ENCODE measurements at regions not wholly inside any gene's neighbourhood (a gene's known extent, or its start where the extent isn't known, plus 50 kb on each side); places are given as distances from the start of the nearest gene placed in this dataset.

GRCh38 chr12:18992336-18992735, 137.2 kb upstream of the PLEKHA5 start:
- no peak for ATAC-seq
- TF ChIP-seq POU6F1 (CRISPR knock-in tag; IDR thresholded peaks at IDR 0.05; ENCODE audit: borderline replicate concordance, low read depth) (no peak), ARNTL (CRISPR knock-in tag; IDR thresholded peaks at IDR 0.05; ENCODE audit: borderline replicate concordance, low read depth) (no peak), TOX (CRISPR knock-in tag; IDR thresholded peaks at IDR 0.05; ENCODE audit: borderline replicate concordance) (no peak), CSDC2 (CRISPR knock-in tag; IDR thresholded peaks at IDR 0.05) (no peak), TCF4 (CRISPR knock-in tag; IDR thresholded peaks at IDR 0.05; ENCODE audit: borderline replicate concordance) (no peak), RARB (CRISPR knock-in tag; IDR thresholded peaks at IDR 0.05) (no peak)

GRCh38 chr12:18998343-18999261, 130.9 kb upstream of the PLEKHA5 start:
- ATAC-seq = peak; percentile 89
- TF ChIP-seq ZC3H10 (CRISPR knock-in tag; IDR thresholded peaks at IDR 0.05) = peak; percentile 65; the same call in 1 of the 2 replicates
- TF ChIP-seq ISL1 (CRISPR knock-in tag; IDR thresholded peaks at IDR 0.05) = peak; percentile 94
- TF ChIP-seq SNAI2 (CRISPR knock-in tag; IDR thresholded peaks at IDR 0.05) = 0 out of 2 replicates have a peak, but pooled peaks have one; percentile 39
- peak; percentile 54; the same call in 1 of the 2 replicates for TF ChIP-seq TCF4 (CRISPR knock-in tag; IDR thresholded peaks at IDR 0.05; ENCODE audit: borderline replicate concordance)
- TF ChIP-seq TOX (CRISPR knock-in tag; IDR thresholded peaks at IDR 0.05; ENCODE audit: borderline replicate concordance) = peak; percentile 50; the same call in 1 of the 2 replicates
- 0 out of 2 replicates have a peak, but pooled peaks have one; percentile 52 for TF ChIP-seq TSHZ2 (CRISPR knock-in tag; IDR thresholded peaks at IDR 0.05)
- no peak for TF ChIP-seq PPARA (CRISPR knock-in tag; IDR thresholded peaks at IDR 0.05; ENCODE audit: borderline replicate concordance)
- TF ChIP-seq CREB5 (CRISPR knock-in tag; IDR thresholded peaks at IDR 0.05; ENCODE audit: low read depth) = no peak
- peak; percentile 6; the same call in 1 of the 2 replicates for TF ChIP-seq ZFP3 (CRISPR knock-in tag; IDR thresholded peaks at IDR 0.05)
- TF ChIP-seq GLIS3 (CRISPR knock-in tag; IDR thresholded peaks at IDR 0.05) = no peak
- peak; percentile 51; the same call in 1 of the 2 replicates for TF ChIP-seq PATZ1 (CRISPR knock-in tag; IDR thresholded peaks at IDR 0.05; ENCODE audit: borderline replicate concordance)
- no peak for TF ChIP-seq RARB (CRISPR knock-in tag; IDR thresholded peaks at IDR 0.05)
- no peak for TF ChIP-seq ZNF565 (CRISPR knock-in tag; conservative IDR thresholded peaks at IDR 0.05; ENCODE audit: low read depth)
- TF ChIP-seq POU6F1 (CRISPR knock-in tag; IDR thresholded peaks at IDR 0.05; ENCODE audit: borderline replicate concordance, low read depth) = no peak
- TF ChIP-seq ZFP30 (CRISPR knock-in tag; IDR thresholded peaks at IDR 0.05) = no peak
- no peak for TF ChIP-seq OSR1 (CRISPR knock-in tag; IDR thresholded peaks at IDR 0.05)
- TF ChIP-seq ZNF8 (CRISPR knock-in tag; IDR thresholded peaks at IDR 0.05) = no peak
- TF ChIP-seq ARNTL (CRISPR knock-in tag; IDR thresholded peaks at IDR 0.05; ENCODE audit: borderline replicate concordance, low read depth) = no peak
- no peak for TF ChIP-seq ESRRG (CRISPR knock-in tag; IDR thresholded peaks at IDR 0.05)
- TF ChIP-seq BACH2 (CRISPR knock-in tag; IDR thresholded peaks at IDR 0.05; ENCODE audit: borderline replicate concordance) = no peak
- TF ChIP-seq CSDC2 (CRISPR knock-in tag; IDR thresholded peaks at IDR 0.05) = no peak
- TF ChIP-seq ZNF70 (CRISPR knock-in tag; IDR thresholded peaks at IDR 0.05) = no peak
- no peak for TF ChIP-seq CSRNP3 (CRISPR knock-in tag; IDR thresholded peaks at IDR 0.05)
